ENCODE measurements at regions not wholly inside any gene's neighbourhood (a gene's known extent, or its start where the extent isn't known, plus 50 kb on each side); places are given as distances from the start of the nearest gene placed in this dataset.

DNA sequence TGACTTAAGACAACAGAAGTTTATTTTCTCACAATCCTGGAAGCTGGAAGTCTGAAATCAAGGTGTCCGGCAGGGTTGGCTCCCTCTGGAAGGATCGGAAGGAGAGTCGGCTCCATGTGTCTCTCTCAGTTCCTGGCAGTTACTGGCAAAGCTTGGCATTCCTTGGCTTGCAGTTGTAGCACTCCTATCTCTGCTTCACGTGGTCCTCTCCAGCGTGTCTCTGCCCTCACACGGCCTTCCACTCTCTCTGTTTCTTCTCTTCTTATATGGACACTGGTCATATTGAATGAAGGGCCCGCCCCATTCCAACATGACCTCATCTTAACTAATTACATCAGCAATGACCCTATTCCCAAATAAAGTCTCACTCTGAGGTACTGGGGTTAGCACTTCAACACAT, 60.1 kb upstream of the TUNAR start:
- no peak overlapping the region for H3K4me2 ChIP-seq (ENCODE audit: low read length)
- no peak overlapping the region for H3K4me3 ChIP-seq (ENCODE audit: low read length)
- no peaks in the 10 kb centered on the region for H3K36me3 ChIP-seq (ENCODE audit: insufficient read depth, low read length)
- H3K9ac ChIP-seq (ENCODE audit: low read length) = no peak overlapping the region
- no peaks in the 10 kb centered on the region for H3K27me3 ChIP-seq (ENCODE audit: insufficient read depth, low read depth, low read length)
- TF ChIP-seq EZH2 (IDR thresholded peaks at IDR 0.05; ENCODE audit: borderline replicate concordance, insufficient read depth, low read length, poor library complexity, severe bottlenecking) = no peak
- TF ChIP-seq, protein P1, sequence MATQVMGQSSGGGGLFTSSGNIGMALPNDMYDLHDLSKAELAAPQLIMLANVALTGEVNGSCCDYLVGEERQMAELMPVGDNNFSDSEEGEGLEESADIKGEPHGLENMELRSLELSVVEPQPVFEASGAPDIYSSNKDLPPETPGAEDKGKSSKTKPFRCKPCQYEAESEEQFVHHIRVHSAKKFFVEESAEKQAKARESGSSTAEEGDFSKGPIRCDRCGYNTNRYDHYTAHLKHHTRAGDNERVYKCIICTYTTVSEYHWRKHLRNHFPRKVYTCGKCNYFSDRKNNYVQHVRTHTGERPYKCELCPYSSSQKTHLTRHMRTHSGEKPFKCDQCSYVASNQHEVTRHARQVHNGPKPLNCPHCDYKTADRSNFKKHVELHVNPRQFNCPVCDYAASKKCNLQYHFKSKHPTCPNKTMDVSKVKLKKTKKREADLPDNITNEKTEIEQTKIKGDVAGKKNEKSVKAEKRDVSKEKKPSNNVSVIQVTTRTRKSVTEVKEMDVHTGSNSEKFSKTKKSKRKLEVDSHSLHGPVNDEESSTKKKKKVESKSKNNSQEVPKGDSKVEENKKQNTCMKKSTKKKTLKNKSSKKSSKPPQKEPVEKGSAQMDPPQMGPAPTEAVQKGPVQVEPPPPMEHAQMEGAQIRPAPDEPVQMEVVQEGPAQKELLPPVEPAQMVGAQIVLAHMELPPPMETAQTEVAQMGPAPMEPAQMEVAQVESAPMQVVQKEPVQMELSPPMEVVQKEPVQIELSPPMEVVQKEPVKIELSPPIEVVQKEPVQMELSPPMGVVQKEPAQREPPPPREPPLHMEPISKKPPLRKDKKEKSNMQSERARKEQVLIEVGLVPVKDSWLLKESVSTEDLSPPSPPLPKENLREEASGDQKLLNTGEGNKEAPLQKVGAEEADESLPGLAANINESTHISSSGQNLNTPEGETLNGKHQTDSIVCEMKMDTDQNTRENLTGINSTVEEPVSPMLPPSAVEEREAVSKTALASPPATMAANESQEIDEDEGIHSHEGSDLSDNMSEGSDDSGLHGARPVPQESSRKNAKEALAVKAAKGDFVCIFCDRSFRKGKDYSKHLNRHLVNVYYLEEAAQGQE (IDR thresholded peaks at IDR 0.05; ENCODE audit: borderline replicate concordance) = no peak
- TF ChIP-seq RAD21 (conservative IDR thresholded peaks at IDR 0.05) = no peak
- TF ChIP-seq MXI1 (conservative IDR thresholded peaks at IDR 0.05; ENCODE audit: poor library complexity, severe bottlenecking) = no peak
- TF ChIP-seq POLR2AphosphoS5 (IDR thresholded peaks at IDR 0.05) = no peak
- TF ChIP-seq, protein P2, sequence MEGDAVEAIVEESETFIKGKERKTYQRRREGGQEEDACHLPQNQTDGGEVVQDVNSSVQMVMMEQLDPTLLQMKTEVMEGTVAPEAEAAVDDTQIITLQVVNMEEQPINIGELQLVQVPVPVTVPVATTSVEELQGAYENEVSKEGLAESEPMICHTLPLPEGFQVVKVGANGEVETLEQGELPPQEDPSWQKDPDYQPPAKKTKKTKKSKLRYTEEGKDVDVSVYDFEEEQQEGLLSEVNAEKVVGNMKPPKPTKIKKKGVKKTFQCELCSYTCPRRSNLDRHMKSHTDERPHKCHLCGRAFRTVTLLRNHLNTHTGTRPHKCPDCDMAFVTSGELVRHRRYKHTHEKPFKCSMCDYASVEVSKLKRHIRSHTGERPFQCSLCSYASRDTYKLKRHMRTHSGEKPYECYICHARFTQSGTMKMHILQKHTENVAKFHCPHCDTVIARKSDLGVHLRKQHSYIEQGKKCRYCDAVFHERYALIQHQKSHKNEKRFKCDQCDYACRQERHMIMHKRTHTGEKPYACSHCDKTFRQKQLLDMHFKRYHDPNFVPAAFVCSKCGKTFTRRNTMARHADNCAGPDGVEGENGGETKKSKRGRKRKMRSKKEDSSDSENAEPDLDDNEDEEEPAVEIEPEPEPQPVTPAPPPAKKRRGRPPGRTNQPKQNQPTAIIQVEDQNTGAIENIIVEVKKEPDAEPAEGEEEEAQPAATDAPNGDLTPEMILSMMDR (IDR thresholded peaks at IDR 0.05; ENCODE audit: poor library complexity, severe bottlenecking) = no peak
- TF ChIP-seq SMC3 (conservative IDR thresholded peaks at IDR 0.05; ENCODE audit: poor library complexity) = no peak
- TF ChIP-seq TAF1 (IDR thresholded peaks at IDR 0.05; ENCODE audit: low read depth) = no peak
- no peak for TF ChIP-seq EP300 (conservative IDR thresholded peaks at IDR 0.05; ENCODE audit: poor library complexity, severe bottlenecking)
- H3K9me3 ChIP-seq (ENCODE audit: low read length) = no peaks in the 10 kb centered on the region
- no peaks in the 10 kb centered on the region for H3F3A ChIP-seq (ENCODE audit: insufficient read depth, low read length, poor library complexity, severe bottlenecking)
- H4K20me1 ChIP-seq (ENCODE audit: insufficient read depth) = no peaks in the 10 kb centered on the region
- no peaks in the 10 kb centered on the region for H3K9me2 ChIP-seq (ENCODE audit: insufficient read depth, low read length)
- H3K27ac ChIP-seq (ENCODE audit: low read length) = no peak overlapping the region
- H2AFZ ChIP-seq (ENCODE audit: low read depth, low read length) = no peak overlapping the region
- H3K79me2 ChIP-seq (replicated peaks; ENCODE audit: insufficient read depth, low read length) = no peaks in the 10 kb centered on the region

DNA sequence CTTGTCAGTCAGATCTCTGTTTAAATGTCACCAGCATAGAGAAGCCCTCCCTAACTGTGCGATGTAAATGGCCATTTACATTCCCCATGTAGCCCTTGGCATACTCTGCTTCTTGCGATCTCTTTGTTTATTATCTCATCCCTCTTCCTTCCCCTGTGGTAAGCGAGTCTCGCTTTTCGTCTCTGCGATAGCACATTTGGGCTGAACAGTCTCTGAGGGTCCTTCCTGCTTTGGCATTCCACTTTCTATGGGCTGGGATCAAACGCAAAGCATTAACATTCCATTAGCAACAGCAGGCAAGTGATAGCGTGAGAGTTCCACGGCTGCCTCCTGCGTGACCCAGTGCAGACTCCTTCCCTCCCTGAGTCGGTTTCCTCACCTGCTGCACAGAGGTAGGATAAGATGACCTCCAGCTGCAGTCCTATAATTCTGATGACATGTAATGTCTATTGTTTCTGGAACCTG, 61.4 kb upstream of the TUNAR start:
- Histone ChIP-seq H3K4me3 (ENCODE audit: low read length) (no peak overlapping the region), H2AFZ (ENCODE audit: low read depth, low read length) (no peak overlapping the region)
- TF ChIP-seq TAF1 (IDR thresholded peaks at IDR 0.05; ENCODE audit: low read depth) (no peak), EZH2 (IDR thresholded peaks at IDR 0.05; ENCODE audit: borderline replicate concordance, insufficient read depth, low read length, poor library complexity, severe bottlenecking) (no peak), RAD21 (conservative IDR thresholded peaks at IDR 0.05) (no peak), POLR2AphosphoS5 (IDR thresholded peaks at IDR 0.05) (no peak), EP300 (conservative IDR thresholded peaks at IDR 0.05; ENCODE audit: poor library complexity, severe bottlenecking) (no peak)
- TF ChIP-seq, protein P2 (IDR thresholded peaks at IDR 0.05; ENCODE audit: poor library complexity, severe bottlenecking) = no peak

More for the DNA sequence above, 61.4 kb upstream of the TUNAR start:
- H3K27ac ChIP-seq (ENCODE audit: low read length) = no peak overlapping the region
- H3K79me2 ChIP-seq (replicated peaks; ENCODE audit: insufficient read depth, low read length) = no peaks in the 10 kb centered on the region
- no peaks in the 10 kb centered on the region for H3F3A ChIP-seq (ENCODE audit: insufficient read depth, low read length, poor library complexity, severe bottlenecking)
- H3K9me2 ChIP-seq (ENCODE audit: insufficient read depth, low read length) = no peaks in the 10 kb centered on the region
- no peaks in the 10 kb centered on the region for H3K27me3 ChIP-seq (ENCODE audit: insufficient read depth, low read depth, low read length)
- no peaks in the 10 kb centered on the region for H3K9me3 ChIP-seq (ENCODE audit: low read length)
- H3K9ac ChIP-seq (ENCODE audit: low read length) = no peak overlapping the region
- H4K20me1 ChIP-seq (ENCODE audit: insufficient read depth) = no peaks in the 10 kb centered on the region
- no peaks in the 10 kb centered on the region for H3K36me3 ChIP-seq (ENCODE audit: insufficient read depth, low read length)
- no peak overlapping the region for H3K4me2 ChIP-seq (ENCODE audit: low read length)

Measured in neural cell (in vitro differentiated cells).